ENCODE measurements at regions not wholly inside any gene's neighbourhood (a gene's known extent, or its start where the extent isn't known, plus 50 kb on each side); places are given as distances from the start of the nearest gene placed in this dataset.

- no peak overlapping the region for H3K27ac ChIP-seq (ENCODE audit: extremely low read length, insufficient read depth, low read length)
- no peak overlapping the region for H2AFZ ChIP-seq (ENCODE audit: low read length)
- intact Hi-C loops (cut with micrococcal nuclease; ENCODE audit: unreplicated experiment) (no loop called here), in situ Hi-C loops (cut with HindIII; ENCODE audit: extremely low pct_ligation_motif_present, low pct_unique_long_range_greater_than_20kb) (no loop called here)
- H3K36me3 ChIP-seq (replicated peaks in 1 of 2; ENCODE audit: control insufficient read depth in 1 of 2, insufficient read depth in 2 of 2, low read length in 2 of 2), result no peaks in the 10 kb centered on the region
- BruUV-seq (replicated peaks), result no TSS peak
- H3K27me3 ChIP-seq (ENCODE audit: control insufficient read depth in 1 of 2, insufficient read depth in 2 of 2, low read length in 2 of 2), result no peaks in the 10 kb centered on the region; a peak in 1 of 5 replicates
- no peaks in the 10 kb centered on the region for H4K20me1 ChIP-seq (ENCODE audit: insufficient read depth, low read length)
- no peaks in the 10 kb centered on the region for H3K9me3 ChIP-seq (ENCODE audit: low read length)
- no peak overlapping the region for H3K9ac ChIP-seq (ENCODE audit: insufficient read depth, low read depth, low read length)
- ATAC-seq, result no peak
- H3K79me2 ChIP-seq (ENCODE audit: insufficient read depth, low read length), result no peaks in the 10 kb centered on the region
- ChIA-PET POLR2A (no interaction called here), CTCF (ENCODE audit: low intra/inter-chr PET ratio, low total read pairs) (no interaction called here)
- no peaks in the 10 kb centered on the region for H3K4me1 ChIP-seq (ENCODE audit: insufficient read depth, low read length)
- H3K4me3 ChIP-seq (replicated peaks in 1 of 3; ENCODE audit: insufficient read depth in 1 of 3, low read depth in 2 of 3, low read length in 3 of 3), result no peak overlapping the region
- no peak for DNase-seq (ENCODE audit: low spot score)
- H3K4me2 ChIP-seq (ENCODE audit: low read depth, low read length), result no peak overlapping the region
- FAIRE-seq, result no peak
- 42% methylated on average over 14 of the region's 14 CpGs for WGBS (ENCODE audit: low lambda C conversion rate)
- no peak for TF ChIP-seq ZNF281 (CRISPR knock-in tag; IDR thresholded peaks at IDR 0.05; ENCODE audit: borderline replicate concordance)
- no peak for TF ChIP-seq HES4 (CRISPR knock-in tag; IDR thresholded peaks at IDR 0.05; ENCODE audit: borderline replicate concordance)
- TF ChIP-seq DBP (CRISPR knock-in tag; IDR thresholded peaks at IDR 0.05; ENCODE audit: not compliant biosample characterization), result no peak
- TF ChIP-seq ZNF441 (CRISPR knock-in tag; IDR thresholded peaks at IDR 0.05; ENCODE audit: borderline replicate concordance), result no peak
- TF ChIP-seq ZNF513 (CRISPR knock-in tag; conservative IDR thresholded peaks at IDR 0.05), result no peak
- no peak for TF ChIP-seq ZNF891 (CRISPR knock-in tag; IDR thresholded peaks at IDR 0.05)
- TF ChIP-seq ZNF713 (CRISPR knock-in tag; IDR thresholded peaks at IDR 0.05), result no peak
- no peak for TF ChIP-seq HCFC1 (IDR thresholded peaks at IDR 0.05; ENCODE audit: low read depth, low read length)
- TF ChIP-seq ZNF562 (CRISPR knock-in tag; IDR thresholded peaks at IDR 0.05; ENCODE audit: borderline replicate concordance), result no peak
- TF ChIP-seq GFI1 (CRISPR knock-in tag; IDR thresholded peaks at IDR 0.05; ENCODE audit: borderline replicate concordance), result no peak
- no peak for TF ChIP-seq REPIN1 (CRISPR knock-in tag; IDR thresholded peaks at IDR 0.05; ENCODE audit: borderline replicate concordance, low read depth)
- no peak for TF ChIP-seq ZNF343 (CRISPR knock-in tag; IDR thresholded peaks at IDR 0.05)
- TF ChIP-seq POLR2A (IDR thresholded peaks at IDR 0.05; ENCODE audit: insufficient read depth in 1 of 2, low read depth in 2 of 2, low read length in 2 of 2), result no peak
- no peak for TF ChIP-seq TEF (CRISPR knock-in tag; IDR thresholded peaks at IDR 0.05)
- TF ChIP-seq SAP130 (CRISPR knock-in tag; IDR thresholded peaks at IDR 0.05; ENCODE audit: low read depth), result no peak
- TF ChIP-seq ZNF280D (CRISPR knock-in tag; IDR thresholded peaks at IDR 0.05), result no peak
Observed at GRCh38 chr1:55326496-55327243, 111.5 kb upstream of the USP24 start.
